CD4-positive, alpha-beta T cell treated with Interleukin-15 for 1 hour (primary cell): ENCODE measurements at regions not wholly inside any gene's neighbourhood (a gene's known extent, or its start where the extent isn't known, plus 50 kb on each side); places are given as distances from the start of the nearest gene placed in this dataset.

Experiments
- DNase-seq: peaks from one replicate; pipeline ENCODE4 v3.0.0-alpha.2; 2020

DNA sequence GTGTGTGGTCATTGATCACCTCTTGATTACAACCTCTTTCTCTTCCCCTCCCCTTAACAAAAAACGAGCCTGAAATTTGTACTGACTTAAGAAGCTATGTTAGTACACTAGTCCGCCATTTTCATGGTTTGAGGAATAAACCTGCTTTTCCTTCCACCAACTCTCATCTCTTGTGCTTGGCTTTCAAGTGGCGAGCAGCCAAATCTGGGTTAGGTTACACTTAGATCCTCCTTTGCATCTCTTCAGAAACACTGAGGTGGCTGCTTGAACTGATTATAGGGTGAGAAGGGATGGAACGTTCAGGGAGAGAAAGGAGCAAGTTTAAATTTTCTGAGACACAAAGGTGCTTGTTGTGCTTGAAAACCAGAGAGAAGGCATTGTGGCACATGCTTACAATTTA lies 2171.4 kb downstream of the LRRC4C start:
- DNase-seq: no peak

- DNase-seq: no peak
These were observed 2191.2 kb downstream of the LRRC4C start for GRCh38 chr11:39268176-39268690.

- DNase-seq: no peak
These were observed 2203.8 kb downstream of the LRRC4C start for GRCh38 chr11:39255648-39256047.

DNA sequence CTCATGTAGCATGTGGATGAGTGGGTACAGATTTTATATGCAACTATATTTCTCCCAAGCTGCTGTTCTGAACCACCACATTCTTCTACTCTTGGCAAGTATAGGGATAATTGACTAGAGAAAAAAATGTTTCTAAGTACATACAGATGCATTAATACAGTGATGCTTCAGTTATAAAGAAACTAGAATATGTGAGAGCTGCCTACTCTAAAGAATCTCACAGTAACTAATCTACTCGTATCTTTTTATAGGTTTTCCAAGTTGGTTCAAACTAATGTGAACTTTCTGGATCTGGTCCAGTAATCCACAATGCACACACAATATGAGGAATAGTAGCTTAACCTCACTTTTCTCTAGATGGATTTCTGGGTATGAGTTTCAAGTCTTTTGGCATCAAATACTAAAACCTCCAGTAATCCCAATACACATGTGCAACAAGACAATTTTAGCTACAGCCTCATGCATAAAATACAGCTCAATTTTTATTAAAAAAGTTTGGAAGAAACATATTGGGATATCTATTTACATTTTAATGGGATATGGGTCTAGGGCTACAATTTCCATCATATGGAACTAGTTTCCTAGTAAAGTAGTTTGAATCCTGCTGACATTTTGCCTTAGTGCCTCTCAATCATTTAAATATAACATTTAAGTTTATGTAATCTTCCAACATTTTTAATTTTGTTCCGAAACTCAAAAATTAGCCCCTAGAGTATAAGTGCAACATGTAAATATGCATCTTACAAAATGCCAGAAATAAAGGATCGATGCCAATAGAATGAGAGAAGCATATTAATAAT lies 2209.7 kb downstream of the LRRC4C start:
- DNase-seq: no peak

DNA sequence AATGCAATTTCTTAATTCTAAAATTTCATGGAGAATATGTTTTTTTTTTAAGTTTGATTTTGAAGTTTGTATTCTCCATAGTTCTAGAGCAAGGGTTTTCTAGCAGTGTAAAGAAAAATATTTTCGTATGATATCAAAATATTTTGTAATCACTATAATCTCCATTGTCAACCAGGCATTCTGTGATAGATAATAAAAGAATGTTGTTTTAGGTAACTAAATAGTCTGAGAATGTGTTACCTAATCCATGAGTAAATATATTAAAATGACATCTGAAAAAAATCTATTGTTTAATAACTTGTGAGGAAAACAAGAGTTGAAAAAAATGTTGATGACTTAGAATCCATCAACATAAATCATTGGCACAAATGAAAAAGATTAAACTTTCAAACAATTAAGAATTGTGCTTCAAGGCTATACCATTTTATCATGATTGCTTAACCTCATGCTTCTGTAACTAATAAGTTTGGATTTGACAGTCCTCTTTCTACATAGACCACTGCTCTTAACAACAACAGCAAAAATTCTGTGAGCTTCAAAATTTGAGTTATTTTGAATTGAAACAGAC lies 2211.8 kb downstream of the LRRC4C start:
- no peak for DNase-seq

GRCh38 chr11:39239553-39239952 lies 2219.9 kb downstream of the LRRC4C start:
- DNase-seq: no peak

- no peak for DNase-seq
These were observed 2222.5 kb downstream of the LRRC4C start for GRCh38 chr11:39236916-39237315.

GRCh38 chr11:39221550-39222138 lies 2237.8 kb downstream of the LRRC4C start:
- no peak for DNase-seq

DNA sequence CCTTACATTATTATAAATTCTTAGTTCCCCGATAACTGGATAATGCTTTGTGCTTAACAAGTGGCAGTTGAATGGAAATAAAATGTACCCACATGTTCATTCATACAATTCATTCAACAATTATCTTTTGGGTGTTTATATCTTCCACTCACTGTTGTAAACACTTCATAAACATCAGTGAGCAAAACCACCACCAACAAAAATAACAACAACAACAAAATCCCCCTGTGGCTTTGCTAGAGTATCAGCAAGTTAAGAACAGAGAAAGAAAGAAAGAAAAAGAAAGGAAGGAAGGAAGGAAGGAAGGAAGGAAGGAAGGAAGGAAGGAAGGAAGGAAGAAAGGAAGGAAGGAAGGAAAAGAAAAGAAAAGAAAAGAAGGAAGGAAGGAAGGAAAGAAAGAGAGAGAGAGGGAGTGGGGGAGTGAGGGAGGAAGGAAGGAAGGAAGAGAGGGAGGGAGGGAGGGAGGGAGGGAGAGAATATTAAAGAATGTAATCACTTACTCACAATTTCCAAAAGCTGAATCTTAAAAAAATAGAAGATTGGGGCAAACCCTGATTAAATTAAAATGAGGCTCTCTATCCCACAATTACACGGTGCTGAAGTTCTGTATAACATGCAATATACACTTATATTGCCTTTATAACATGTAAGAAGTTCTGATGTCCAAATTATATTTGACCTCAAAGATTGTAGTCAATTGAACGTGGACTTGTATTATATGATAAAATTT lies 2238.8 kb downstream of the LRRC4C start:
- no peak for DNase-seq

- DNase-seq: no peak
These were observed 2239.4 kb downstream of the LRRC4C start for GRCh38 chr11:39220069-39220468.

DNA sequence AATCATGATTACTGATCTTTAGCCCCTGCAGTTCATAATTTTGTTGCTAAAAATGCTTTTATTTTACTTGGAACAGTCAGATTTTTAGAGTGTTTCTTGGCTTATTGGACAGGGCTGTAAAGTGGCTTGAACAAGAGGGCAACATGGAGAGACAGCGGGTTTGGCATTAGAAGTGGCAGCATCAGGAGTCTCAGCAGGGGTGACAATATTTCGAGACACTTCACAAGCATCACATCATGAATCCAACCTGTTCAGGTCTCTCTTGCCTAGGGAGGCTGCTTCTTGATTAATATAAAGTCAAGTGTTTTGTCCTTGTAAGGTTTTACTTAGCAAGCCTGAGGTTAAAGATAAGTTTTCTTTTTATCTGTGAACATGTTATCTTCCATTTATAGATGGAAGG lies 2249.5 kb downstream of the LRRC4C start:
- no peak for DNase-seq

- DNase-seq: no peak
These were observed 2254.0 kb downstream of the LRRC4C start for GRCh38 chr11:39205236-39205995.

DNA sequence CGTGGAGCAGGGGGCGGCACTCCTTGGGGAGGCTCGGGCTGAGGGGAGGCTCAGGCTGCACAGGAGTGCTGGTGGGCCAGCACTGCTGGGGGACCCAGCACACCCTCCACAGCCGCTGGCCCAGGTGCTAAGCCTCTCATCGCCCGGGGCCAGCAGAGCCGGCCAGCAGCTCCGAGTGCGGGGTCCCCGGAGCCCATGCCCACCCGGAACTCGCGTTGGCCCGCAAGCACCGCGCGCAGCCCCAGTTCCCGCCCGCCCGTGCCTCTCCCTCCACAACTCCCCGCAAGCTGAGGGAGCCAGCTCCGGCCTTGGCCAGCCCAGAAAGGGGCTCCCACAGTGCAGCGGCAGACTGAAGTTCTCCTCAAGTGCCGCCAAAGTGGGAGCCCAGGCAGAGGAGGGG lies 2266.8 kb downstream of the LRRC4C start:
- DNase-seq: no peak

DNA sequence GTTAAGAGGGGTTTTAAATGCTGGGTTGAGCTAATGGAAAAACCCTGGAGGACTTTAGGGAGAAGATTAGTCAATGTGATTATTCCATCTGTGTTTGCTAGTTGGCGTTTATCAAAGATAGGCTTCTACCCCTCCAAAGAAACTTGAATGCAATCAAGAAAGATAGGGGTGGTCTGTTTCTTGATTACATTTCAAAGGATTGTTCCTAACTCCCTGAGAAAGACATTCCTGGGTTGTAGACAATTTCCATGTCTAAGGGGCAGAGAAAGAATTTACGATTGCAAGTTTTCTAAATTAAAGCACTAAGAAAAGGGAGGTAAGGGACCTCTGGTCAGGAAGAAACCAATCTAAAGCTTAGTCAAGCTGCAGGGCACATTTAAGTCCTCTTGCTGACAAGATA lies 2268.7 kb downstream of the LRRC4C start:
- no peak for DNase-seq

GRCh38 chr11:39177678-39178077 lies 2281.8 kb downstream of the LRRC4C start:
- DNase-seq: no peak

GRCh38 chr11:39174965-39175364 lies 2284.5 kb downstream of the LRRC4C start:
- DNase-seq: no peak

GRCh38 chr11:39174196-39174595 lies 2285.3 kb downstream of the LRRC4C start:
- no peak for DNase-seq

GRCh38 chr11:39165021-39165420 lies 2294.4 kb downstream of the LRRC4C start:
- DNase-seq: no peak

DNA sequence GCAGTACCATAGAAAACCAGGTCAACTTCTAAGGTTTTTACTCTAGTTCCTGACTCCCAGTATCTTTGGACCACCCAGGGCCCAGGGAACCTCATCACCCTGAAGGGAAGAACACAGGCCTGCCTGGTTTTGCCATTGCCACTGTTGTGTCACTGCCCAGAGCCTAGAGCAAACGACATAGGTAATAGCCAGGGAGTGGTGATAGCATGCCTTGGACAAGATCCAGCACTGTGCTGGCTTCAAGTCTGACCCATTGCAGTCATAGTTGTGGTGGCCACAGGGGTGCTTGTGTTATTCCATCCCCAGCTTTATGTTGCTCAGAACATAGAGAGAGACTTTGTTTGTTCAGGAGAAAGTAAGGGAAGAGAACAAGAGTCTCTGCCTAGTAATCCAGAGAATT lies 2310.2 kb downstream of the LRRC4C start:
- DNase-seq: no peak

- no peak for DNase-seq
These were observed 2314.1 kb downstream of the LRRC4C start for GRCh38 chr11:39145346-39145745.

GRCh38 chr11:39144351-39145130 lies 2314.9 kb downstream of the LRRC4C start:
- DNase-seq: no peak

GRCh38 chr11:39139581-39139980 lies 2319.9 kb downstream of the LRRC4C start:
- no peak for DNase-seq
